Mesothelial cell of epicardium (in vitro differentiated cells): ENCODE measurements at regions not wholly inside any gene's neighbourhood (a gene's known extent, or its start where the extent isn't known, plus 50 kb on each side); places are given as distances from the start of the nearest gene placed in this dataset.

Source experiments
- DNase-seq, 2 experiments: peaks; one replicate each; pipeline ENCODE4 v3.0.0; 2021; ENCODE audit warnings: low spot score in 2 of 2; ENCODE audit not compliant: unreplicated experiment in 2 of 2
- H3K27ac Mint-ChIP-seq: 2 replicates; pipeline ENCODE4 v1.8.0; 2021; ENCODE audit warnings: mixed read lengths
- H3K27me3 Mint-ChIP-seq: 2 replicates; pipeline ENCODE4 v1.8.0; 2021; ENCODE audit warnings: low read depth, mixed read lengths
- H3K36me3 Mint-ChIP-seq: 2 replicates; pipeline ENCODE4 v1.8.0; 2021; ENCODE audit warnings: mixed read lengths
- H3K4me1 Mint-ChIP-seq: 2 replicates; pipeline ENCODE4 v1.8.0; 2021; ENCODE audit warnings: mixed read lengths
- H3K4me3 Mint-ChIP-seq: 2 replicates; pipeline ENCODE4 v1.8.0; 2021; ENCODE audit warnings: mild to moderate bottlenecking, moderate library complexity, mixed read lengths
- H3K9me3 Mint-ChIP-seq: 2 replicates; pipeline ENCODE4 v1.8.0; 2021; ENCODE audit warnings: mixed read lengths
- TF ChIP-seq, protein P1 (sequence below): fragments of 200-600 bp; sonication (generic); IDR thresholded peaks from one replicate; pipeline ENCODE4 v1.5.0; 2021; ENCODE audit warnings: antibody characterized with exemption; ENCODE audit not compliant: unreplicated experiment

DNA sequence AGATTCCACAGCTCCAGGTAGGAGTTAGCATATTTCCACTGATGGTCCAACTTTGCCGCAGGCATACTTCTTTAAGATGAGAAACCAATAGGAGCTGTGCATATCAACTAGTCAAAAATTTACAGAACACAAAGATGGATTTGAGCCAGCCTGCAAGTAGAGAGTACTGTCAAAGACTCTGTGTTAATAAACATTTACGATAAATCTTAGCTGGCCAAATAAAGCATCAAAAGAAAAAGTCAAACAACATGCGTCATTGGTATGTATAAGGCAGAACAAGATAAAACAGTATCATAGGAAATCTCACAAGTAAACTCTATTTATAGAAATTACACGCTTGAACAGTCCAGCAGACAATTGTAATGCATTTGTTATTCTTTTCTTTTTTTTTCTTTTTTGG lies 907.4 kb upstream of the AGA start:
- Mint-ChIP-seq H3K27me3 (no peaks in the 10 kb centered on the region), H3K4me3 (no peak overlapping the region), H3K27ac (no peak overlapping the region), H3K9me3 (no peaks in the 10 kb centered on the region), H3K4me1 (no peaks in the 10 kb centered on the region), H3K36me3 (no peaks in the 10 kb centered on the region)
- TF ChIP-seq, protein P1, sequence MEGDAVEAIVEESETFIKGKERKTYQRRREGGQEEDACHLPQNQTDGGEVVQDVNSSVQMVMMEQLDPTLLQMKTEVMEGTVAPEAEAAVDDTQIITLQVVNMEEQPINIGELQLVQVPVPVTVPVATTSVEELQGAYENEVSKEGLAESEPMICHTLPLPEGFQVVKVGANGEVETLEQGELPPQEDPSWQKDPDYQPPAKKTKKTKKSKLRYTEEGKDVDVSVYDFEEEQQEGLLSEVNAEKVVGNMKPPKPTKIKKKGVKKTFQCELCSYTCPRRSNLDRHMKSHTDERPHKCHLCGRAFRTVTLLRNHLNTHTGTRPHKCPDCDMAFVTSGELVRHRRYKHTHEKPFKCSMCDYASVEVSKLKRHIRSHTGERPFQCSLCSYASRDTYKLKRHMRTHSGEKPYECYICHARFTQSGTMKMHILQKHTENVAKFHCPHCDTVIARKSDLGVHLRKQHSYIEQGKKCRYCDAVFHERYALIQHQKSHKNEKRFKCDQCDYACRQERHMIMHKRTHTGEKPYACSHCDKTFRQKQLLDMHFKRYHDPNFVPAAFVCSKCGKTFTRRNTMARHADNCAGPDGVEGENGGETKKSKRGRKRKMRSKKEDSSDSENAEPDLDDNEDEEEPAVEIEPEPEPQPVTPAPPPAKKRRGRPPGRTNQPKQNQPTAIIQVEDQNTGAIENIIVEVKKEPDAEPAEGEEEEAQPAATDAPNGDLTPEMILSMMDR, result no peak
- no peak for DNase-seq

DNA sequence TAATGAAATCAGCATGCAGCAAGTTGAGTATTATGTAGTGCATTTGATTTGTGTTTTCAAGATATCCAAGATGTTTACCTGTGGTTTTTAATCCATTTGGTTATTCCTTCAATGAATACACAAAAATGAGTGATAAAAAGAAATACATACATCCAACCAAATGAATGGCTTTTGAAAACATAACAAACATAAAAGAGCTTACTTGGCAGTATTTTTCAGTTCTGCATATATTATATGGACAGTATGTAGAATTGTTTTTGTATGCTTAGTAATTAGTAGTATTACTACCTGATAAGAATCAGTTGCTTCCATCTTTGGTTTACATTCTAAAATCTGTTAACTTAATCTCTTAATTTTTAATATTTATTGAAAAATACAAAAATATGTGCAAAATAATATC lies 908.9 kb upstream of the AGA start:
- Mint-ChIP-seq H3K4me3 (no peak overlapping the region), H3K9me3 (peaks cover 4% of the 10 kb centered on the region), H3K27me3 (no peaks in the 10 kb centered on the region), H3K4me1 (no peaks in the 10 kb centered on the region), H3K27ac (no peak overlapping the region), H3K36me3 (no peaks in the 10 kb centered on the region)
- no peak for DNase-seq
- TF ChIP-seq, protein P1, result no peak

DNA sequence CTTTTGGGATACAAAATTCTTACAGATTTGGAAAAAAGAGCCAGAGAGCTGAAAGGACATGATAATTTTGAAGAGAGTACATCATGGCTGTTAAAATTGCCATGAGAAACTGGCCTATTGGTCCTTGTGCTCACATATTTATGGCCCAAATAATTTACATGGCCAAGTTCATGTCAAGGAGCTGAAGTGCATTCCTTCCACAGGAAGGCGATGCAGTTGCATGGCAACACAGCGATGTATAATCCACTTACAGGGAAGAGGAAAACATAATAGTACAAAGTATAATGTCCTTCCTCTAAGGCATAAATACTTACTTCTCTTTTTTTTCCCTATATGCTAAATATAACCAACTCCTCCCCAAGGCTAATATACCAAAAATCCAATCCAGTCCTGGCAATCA lies 914.5 kb upstream of the AGA start:
- Mint-ChIP-seq H3K9me3 (peaks cover 4% of the 10 kb centered on the region), H3K27me3 (no peaks in the 10 kb centered on the region), H3K36me3 (no peaks in the 10 kb centered on the region), H3K4me3 (no peak overlapping the region), H3K27ac (no peak overlapping the region), H3K4me1 (no peaks in the 10 kb centered on the region)
- no peak for DNase-seq
- TF ChIP-seq, protein P1, result no peak

DNA sequence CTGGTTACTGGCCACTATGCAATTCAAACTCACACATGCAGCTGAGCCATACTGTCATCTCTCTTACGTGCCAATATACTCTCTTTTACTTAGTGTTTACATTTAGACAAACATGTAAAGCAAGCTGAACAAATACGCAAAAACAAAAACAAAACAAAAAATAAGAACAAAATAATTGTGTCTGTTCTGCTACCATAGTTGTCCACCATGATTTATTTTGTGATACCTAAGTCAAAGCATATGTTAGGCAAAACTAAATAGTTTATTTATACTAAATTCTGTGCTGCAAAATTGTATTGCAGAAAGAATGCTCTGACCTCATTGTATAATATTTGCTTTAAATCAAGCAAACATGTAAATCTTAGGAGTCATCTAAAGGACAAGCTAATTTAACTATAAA lies 943.2 kb upstream of the AGA start:
- TF ChIP-seq, protein P1, result no peak
- H3K27me3 Mint-ChIP-seq, result no peaks in the 10 kb centered on the region
- H3K36me3 Mint-ChIP-seq, result no peaks in the 10 kb centered on the region
- H3K4me3 Mint-ChIP-seq, result no peak overlapping the region
- peaks cover 12% of the 10 kb centered on the region for H3K9me3 Mint-ChIP-seq
- no peaks in the 10 kb centered on the region for H3K4me1 Mint-ChIP-seq
- no peak for DNase-seq
- no peak overlapping the region for H3K27ac Mint-ChIP-seq

DNA sequence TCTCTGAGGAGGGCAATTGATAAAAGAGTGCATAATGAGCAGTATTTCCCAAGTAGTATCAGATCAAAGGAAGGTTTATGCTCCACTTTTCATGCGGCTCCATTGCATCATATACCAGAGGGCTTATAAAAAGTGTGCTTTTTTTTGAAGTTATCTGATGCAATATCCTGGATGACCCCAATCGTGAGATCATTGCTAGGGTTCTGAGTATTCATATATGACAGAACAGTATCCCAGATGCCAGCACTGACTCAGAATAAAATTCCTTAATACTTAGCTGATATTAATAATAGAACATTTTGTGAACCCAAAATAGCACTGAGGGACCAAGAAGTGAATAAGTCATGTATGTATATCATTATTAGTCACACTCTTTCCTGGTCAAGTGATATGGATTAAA lies 945.5 kb upstream of the AGA start:
- TF ChIP-seq, protein P1, result no peak
- Mint-ChIP-seq H3K27me3 (no peaks in the 10 kb centered on the region), H3K36me3 (no peaks in the 10 kb centered on the region), H3K4me3 (no peak overlapping the region), H3K9me3 (peaks cover 12% of the 10 kb centered on the region), H3K4me1 (no peaks in the 10 kb centered on the region), H3K27ac (no peak overlapping the region)
- DNase-seq, result no peak

DNA sequence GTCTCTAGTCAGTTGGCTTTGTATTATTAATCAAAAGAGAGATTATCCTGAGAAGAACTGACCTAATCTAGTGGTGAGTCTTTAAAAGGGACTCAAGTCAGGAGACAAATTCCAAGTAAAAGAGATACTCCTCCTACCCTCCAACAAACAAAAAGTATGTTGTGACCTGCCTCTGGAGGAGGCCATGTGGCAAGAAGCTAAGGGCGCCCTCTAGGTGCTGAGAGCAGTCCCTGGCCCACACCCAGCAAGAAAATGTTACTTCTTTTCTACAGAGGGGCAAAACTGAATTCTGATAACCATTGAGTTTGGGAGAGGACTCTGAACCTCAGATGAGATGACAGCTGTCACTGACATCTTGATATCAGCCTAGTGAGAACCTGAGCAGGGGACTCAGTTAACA lies 953.6 kb upstream of the AGA start:
- H3K4me3 Mint-ChIP-seq, result no peak overlapping the region
- no peaks in the 10 kb centered on the region for H3K36me3 Mint-ChIP-seq
- H3K4me1 Mint-ChIP-seq, result no peaks in the 10 kb centered on the region
- peaks cover 15% of the 10 kb centered on the region for H3K9me3 Mint-ChIP-seq
- no peak overlapping the region for H3K27ac Mint-ChIP-seq
- TF ChIP-seq, protein P1, result no peak
- H3K27me3 Mint-ChIP-seq, result no peaks in the 10 kb centered on the region
- DNase-seq, result no peak
